ENCODE measurements at regions not wholly inside any gene's neighbourhood (a gene's known extent, or its start where the extent isn't known, plus 50 kb on each side); places are given as distances from the start of the nearest gene placed in this dataset.

DNA sequence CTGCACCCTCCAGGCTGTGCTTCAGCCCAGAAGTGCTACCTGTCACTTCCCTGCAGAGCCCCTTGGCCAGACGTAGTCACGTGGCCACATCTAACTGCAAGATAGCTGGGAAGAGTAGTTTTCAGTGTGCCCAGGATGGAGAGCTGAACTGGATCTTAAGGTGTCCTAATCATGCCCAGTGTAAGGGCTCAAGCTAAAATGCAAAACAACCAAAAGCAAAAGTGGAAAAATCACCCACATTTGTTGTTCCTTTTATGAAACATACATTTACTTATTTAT, 59.4 kb upstream of the ROR1 start:
- TF ChIP-seq, protein P1, sequence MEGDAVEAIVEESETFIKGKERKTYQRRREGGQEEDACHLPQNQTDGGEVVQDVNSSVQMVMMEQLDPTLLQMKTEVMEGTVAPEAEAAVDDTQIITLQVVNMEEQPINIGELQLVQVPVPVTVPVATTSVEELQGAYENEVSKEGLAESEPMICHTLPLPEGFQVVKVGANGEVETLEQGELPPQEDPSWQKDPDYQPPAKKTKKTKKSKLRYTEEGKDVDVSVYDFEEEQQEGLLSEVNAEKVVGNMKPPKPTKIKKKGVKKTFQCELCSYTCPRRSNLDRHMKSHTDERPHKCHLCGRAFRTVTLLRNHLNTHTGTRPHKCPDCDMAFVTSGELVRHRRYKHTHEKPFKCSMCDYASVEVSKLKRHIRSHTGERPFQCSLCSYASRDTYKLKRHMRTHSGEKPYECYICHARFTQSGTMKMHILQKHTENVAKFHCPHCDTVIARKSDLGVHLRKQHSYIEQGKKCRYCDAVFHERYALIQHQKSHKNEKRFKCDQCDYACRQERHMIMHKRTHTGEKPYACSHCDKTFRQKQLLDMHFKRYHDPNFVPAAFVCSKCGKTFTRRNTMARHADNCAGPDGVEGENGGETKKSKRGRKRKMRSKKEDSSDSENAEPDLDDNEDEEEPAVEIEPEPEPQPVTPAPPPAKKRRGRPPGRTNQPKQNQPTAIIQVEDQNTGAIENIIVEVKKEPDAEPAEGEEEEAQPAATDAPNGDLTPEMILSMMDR (IDR thresholded peaks at IDR 0.05; ENCODE audit: low read length), result no peak
- no peak for TF ChIP-seq EZH2 (optimal IDR thresholded peaks at IDR 0.05; ENCODE audit: low read depth, low read length)

Data from MM.1S (cell line).